SK-N-DZ (cell line): ENCODE measurements at regions not wholly inside any gene's neighbourhood (a gene's known extent, or its start where the extent isn't known, plus 50 kb on each side); places are given as distances from the start of the nearest gene placed in this dataset.
A peak's percentile ranks its signal among the peaks of the same experiment; 100 is the strongest.

ENCODE experiments used
- DNase-seq: peaks from one replicate; pipeline ENCODE4 v3.0.0-alpha.2; 2015; ENCODE audit warnings: low spot score

DNA sequence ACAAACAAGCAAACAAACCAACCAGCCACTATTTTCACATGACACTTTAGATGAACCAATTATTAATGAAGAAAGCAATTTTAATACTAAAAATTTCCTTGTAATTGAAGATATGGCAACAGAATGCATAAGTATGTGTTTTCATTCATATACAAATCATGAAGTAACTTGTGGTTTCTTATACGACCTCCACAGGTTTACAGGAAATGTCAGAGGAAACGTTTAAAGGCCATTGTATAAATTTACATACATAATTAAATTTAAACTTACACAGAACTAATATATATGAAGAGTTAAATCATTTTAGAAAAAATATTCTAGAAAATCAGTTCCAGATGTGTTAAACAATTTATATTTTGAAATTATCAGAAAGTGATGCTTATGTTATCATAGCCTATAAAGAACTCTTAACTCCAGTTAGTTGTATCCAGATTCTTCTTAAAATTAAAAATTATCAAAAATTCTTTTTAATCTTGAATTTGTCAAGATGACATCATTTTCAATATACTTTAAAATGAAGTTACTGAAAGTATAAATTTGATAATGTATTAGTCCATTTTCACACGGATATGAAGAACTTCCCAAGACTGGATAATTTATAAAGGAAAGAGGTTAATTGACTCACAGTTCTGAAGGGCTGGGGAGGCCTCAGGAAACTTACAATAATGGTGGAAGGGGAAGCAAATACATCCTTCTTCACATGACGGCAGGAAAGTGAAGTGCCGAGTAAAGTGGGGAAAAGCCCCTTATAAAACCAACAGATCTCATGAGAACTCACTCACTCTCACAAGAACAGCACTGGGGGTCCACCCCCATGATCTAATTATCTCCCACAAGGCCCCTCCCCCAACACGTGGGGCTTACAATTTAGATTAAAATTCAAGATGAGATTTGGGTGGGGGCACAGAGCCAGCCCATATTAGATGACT lies 192.0 kb downstream of the PIK3R1 start:
- no peak for DNase-seq

DNA sequence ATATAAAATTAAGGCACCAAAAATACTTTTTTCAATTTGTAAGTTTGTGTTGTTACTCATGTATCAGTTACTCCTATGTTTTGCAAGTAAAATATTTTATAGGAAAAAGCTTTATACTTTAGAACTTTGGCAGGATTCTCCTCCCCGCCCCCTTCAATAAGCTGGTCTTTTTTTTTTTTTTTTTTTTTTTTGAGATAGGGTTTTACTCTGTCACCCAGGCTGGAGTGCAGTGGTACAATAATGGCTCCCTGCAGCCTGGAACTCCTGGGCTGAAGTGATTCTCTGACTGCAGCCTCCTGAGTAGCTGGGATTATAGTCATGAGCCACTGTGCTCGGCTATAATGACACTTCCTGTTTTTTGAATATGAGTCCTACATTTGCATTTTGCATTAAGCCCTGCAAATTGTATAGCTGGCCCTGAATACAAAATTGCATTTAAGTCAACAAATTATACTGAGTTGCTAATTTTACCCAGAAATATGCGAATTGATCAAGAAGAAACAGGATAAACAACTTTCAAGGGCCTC lies 192.9 kb downstream of the PIK3R1 start:
- DNase-seq = no peak

DNA sequence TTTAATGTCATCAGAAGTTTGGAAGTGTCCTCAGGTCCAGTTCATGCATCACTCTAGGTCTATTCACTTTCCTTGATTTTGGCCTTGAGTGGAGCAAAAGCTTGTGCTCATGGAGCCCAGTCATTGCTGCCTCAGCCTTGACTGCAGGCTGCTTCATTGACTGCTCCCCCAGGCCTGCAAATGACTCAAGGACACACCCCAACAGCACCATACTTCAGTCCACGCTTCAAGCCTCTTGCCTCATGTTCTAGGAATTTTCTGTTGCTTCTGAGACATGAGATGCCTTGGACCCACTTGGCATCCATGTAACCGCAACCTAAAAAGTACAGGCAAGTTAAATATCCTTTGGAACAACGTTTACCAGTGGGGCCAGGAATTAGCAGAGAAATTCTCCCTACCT lies 193.7 kb downstream of the PIK3R1 start:
- no peak for DNase-seq

DNA sequence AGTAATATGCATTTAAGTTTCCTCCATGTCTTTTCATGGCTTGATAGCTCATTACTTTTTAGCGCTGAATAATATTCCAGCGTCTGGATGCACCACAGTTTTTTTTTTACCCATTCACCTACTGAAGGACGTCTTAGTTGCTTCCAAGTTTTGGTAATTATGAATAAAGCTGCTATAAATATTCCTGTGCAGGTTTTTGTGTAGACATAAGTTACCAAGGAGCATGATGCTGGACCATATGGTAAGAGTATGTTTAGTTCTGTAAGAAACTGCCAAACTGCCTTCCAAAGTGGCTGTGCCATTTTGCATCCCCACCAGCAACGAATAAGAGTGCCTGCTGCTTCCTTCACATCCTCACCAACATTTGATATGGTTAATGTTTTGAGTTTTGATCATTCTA lies 195.6 kb downstream of the PIK3R1 start:
- no peak for DNase-seq

DNA sequence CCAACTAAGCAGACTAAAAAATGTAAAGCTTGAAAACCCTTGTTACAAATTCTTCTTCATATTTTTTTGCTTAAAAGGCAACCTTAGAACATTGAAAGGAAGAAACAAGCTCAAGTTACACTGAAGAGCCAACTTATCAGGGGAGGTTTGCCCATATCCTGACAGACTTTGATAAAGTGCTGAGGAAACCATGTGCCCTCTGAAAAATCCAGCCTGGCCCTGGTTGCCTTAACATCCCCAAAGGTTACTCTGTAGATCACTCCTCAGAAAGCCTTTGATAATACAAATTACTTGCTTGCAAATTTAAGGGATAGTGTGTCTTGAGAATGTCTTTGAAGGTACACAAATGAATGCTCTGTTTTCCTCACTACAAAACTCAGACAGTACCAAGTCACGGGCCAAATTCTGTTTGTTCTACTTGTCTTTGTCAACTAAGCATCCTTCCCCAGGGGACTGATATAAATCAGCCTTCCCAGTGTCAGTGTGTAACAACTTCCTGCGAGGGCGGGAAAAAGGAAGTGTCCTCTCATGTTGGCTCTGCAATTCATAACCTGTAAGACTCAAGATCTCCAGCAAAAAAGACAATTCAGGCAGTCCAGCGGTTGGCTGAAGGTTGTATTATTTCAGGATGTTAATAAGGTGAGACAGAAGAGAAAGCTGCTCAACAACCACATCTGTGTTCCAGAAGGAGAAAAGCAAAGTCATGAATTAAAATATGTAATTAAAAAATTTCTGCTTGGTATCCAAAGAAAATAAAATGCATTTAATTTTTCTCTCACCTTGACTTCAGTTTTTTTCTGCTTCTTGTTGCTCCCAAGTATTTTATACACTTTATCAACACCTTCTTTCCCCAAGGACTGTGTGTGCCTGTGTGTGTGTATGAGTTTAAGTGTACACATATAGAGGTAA lies 199.9 kb downstream of the PIK3R1 start:
- DNase-seq = peak; percentile 67

DNA sequence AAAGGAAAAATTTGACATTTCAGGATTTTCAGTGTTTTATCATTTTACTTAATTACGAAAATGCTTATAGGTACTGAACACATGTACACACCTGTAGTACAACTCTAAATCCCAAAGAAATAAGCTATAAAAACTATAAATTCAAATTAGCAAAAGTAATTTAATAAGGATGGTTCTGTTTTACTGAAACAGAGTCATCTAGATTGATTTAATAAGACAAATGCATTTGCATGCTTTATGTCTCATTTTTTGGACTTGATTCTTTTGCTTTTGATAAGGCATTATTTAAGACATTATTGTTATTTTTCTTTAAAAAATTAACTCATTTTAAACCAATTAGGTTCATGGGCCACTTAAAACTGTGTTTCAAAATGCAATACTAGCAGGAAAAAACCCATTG lies 201.2 kb downstream of the PIK3R1 start:
- no peak for DNase-seq

DNA sequence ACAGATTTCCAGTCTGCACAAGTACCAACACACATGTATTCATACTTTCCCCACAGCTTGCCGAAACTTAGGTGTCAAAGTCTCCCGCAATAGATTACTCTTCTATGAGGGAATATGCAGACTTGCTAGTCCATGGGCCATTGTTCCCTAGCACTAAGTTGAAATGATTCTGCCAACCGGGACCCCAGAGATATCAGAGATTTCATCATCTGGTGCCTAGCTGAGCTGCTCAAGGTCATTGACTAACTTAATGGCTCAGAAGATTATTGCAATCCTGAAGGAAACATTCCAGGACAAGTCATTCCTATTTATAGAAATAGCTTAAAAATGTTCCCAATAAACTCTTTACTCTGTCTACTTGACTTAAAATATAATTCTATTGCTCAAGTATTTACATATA lies 202.6 kb downstream of the PIK3R1 start:
- no peak for DNase-seq

DNA sequence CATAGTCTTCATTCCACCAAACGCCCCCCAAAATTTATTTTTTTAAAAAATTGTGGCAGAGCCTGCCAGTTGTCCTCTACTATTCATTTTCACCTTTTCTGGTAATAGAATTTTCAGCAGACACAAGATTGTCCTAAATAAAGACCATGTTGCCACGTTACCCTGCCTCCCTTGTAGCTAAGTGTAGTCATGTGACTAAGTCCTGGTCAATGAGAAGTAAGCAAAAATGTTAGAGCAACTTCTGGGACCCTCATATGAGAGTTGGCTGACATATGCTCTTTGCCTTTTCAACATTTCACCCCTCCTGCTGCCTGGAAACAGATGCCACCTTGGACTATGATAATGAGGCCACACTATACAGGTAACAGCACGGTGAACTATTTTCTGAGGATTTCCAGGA lies 203.1 kb downstream of the PIK3R1 start:
- no peak for DNase-seq

DNA sequence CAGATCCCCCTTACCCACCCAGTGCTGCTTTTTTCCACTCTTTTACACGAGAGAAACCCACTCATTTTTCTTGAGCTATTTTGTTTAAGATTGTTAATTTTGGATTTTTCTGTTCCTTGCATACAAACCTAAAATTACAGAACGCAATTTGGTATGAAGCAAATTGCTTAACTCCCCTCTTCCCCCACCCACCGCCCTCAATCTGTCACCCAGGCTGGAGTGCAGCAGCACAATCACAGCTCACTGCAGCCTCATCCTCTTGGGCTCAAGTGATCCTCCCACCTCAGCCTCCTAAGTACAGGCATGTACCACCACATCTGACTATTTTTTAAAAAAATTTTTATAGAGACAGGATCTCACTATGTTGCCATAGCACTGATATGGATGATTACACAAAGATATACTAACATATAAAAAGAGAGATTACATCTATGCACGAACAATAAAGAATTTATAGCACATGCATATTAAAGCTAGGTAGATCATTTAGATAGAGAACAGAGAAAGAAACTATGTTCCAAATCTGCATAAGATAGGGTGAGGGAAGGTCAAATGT lies 203.6 kb downstream of the PIK3R1 start:
- no peak for DNase-seq

DNA sequence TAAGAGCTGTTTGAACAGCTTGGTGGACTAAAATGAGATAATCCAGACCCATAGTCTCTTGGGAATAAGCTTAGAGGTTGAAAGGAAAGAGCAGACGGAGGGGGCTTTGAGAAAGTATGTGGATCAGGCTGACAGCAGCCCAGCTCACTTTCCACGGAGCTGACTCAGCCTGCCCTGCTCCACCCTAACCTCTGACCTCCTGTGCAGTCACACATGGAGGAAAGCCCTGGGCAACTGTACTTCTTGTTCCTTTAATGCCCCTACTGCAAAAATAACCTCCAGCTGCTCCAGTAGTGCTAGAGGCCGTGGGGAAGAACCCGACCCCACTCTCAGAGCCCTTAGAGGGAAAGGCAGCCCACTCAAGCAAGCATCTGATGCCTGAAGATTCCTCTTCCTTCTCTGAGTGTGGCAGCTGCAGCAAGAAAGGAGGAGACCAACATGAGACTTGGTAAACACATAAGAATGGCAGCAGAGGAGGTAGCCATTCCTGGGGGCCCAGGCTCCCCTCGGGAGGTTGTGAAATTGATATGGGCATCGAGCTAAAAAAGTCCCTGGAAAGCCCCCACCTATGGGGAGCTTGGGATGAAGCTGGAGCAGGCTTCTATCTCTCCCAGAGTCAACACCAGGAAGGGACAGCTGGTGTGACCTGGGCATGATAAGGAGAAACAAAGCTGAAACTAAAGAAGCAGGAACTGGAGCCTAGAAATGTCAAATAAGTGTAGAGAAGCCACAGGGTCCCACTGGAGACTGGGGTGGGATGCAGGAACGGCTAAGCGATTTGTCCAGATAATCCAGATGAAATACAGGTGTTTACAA lies 204.3 kb downstream of the PIK3R1 start:
- DNase-seq = peak; percentile 91

DNA sequence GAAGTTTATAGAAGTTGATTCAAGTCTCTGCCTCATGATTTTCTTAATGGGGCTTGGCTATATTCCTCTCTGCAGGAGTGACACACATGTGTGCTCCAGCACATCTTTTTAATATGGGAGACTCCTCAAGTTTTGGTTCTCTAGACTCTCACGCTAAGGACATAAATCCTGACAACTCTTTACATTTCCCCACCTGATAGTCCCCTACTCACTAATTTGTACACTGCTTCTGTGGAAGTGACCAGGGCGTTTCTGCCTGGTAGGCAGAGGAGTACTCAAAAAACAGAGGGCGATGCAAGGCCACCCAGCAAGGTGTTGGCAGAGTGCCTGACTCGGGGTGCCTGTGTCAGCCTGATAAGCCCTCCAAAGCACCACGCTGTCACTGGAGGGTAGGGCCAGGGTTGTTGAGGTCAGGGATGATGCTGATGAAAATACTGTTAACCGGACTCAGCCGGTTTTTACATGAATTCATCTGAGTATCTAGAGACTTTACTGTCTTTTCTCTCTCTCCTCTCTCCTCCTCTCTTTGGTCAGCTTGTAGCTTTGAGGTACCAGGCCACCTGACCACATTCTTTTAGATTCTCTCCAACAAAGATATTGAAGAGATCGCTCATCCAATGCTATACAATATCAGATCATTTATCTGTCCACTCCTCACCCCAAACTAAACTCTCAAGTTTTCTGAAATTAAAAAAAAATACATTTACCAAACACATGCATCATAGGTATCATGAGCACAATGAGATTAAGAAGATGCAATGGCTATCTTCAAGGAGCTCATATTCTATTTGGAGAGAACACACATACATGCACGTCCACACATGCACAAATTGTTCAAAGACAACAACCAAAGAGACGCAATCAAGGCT lies 205.2 kb downstream of the PIK3R1 start:
- DNase-seq = no peak

DNA sequence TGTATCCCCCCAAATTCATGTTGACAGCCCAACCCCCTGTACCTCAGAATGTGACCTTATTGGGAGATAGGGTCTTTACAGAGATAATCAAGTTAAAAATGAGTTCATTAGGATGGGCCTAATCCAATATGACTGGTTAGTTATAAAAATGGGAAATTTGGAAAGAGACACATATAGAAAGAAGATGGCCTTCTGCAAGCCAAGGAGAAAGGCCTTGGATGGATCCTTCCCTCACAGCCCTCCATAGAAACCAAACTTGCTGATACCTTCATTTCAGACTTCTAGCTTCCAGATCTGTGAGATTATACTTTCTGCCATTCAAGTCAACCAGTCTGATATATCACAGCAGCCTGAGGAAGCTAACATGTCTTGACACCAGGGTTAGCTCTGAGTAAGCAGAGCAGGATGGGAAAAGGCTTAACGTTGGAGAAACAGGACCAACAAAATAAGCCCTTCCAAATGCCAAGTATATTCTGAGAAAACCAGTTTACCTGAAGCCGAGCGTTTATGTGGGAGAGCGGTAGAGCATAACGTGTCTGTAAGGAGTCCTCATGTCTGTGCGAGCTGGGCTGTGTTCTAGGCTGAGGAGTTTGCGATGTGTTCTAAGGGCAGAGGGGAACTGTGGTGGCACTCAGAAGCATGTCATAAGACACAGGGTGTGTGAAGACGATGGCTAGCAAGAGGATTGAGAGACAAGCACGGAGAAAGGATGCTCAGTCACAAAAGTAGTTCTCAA lies 206.1 kb downstream of the PIK3R1 start:
- DNase-seq = peak; percentile 34

DNA sequence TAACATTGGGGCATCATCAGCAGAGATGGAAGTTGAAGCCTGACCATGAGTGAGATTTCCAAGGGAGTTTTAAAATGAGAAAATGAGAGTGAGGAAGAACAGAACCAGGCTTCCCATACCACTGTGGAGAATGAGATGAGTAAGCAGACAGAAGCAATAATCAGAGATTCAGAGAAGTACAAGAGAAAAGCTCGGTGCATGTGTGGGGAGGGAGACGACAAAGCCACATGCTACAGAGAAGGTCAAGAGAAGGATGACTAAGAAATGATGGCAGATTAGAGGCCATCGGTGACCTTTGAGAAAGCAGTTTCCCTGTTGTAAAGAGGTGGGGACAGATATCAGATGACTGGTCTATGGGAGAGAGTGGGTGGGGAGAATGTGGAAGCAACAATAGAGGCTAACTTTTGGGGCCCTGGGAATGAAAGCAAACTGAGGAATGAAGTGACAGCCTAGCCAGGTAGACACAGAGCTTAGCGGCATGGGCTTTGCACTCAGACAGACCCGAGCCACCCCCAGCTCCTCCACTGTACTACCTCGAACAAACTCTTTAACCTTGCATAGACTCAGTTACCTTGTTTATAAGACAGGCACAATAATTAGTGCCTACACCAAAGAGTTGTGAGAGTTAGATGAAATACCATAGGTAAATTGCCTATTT lies 207.7 kb downstream of the PIK3R1 start:
- DNase-seq = peak; percentile 59

DNA sequence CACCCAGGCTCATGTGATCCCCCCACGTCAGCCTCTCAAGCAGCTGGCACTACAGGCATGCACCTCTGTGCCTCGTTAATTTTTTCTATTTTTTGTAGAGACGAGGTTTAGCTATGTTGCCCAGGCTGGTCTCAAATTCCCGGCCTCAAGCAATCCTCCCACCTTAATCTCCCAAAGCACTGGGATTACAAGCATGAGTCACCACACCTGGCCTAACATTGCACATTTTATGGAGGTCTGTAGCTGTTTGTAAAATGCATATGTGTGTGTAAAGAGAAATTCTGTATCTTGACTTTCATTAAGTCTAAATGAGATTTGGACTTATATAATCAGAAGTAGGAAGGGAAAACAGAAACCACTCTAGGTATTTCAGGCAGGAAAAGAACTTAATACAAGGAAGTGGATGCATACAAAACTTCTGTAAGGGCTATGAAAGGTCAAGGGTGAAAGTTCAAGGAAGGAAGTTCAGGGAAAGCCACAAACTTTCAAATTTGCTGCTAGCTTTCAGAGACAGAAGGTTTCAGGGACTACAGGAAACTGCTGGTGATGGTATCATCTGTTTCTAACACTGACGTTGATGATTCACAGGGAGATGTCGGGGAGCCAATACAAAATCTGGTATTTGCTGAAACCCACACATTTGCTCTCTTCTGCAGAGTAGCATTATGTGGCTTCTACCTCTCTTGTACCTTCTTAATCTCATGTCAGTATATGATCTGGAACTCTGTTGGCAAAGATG lies 209.4 kb downstream of the PIK3R1 start:
- DNase-seq = no peak

DNA sequence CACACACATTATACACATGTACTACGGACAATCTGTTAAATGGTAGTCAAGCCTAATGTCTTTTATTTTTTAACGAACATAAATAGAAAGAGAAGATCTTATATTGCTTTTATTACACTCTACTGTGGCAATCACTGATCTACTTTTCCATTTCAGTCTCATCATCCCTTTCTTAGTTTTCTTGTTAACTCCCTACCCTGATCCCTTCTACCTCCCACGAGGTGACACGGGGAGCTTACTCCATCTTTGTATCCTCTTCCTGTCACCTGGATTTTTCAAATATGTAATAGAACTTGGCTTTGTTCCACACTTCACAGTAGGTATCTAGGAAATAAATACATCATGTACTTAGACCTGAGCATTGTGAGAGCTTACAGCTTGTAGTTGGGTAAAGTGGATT lies 211.0 kb downstream of the PIK3R1 start:
- DNase-seq = no peak

DNA sequence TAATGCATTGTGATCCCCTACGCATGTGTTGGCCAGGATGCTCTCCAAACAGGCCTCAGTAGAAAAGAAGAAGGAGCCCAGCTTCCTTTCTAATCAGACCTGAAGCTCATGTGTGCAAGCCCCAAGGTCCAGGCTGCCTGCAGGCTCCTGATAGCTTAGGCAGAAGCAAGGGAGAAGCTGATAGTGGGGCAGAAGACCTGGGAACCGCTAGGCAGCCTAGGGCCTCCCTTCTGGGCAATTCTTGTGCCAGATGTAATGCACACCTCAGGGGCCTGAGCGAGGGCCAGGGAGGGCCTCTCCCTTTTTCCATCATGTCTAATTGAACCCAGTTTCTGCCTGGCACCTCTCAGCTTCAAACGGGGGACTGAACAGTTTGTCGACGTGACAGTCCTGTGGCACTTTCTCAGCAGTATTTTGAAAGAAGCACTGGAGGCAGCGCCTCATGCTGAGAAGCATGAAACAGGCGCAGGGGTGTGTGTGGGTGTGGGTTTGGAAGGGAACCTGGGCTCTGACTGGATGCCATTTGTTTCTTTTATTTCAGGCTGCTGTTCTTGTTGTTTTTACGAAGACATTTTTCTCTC lies 212.8 kb downstream of the PIK3R1 start:
- DNase-seq = no peak

DNA sequence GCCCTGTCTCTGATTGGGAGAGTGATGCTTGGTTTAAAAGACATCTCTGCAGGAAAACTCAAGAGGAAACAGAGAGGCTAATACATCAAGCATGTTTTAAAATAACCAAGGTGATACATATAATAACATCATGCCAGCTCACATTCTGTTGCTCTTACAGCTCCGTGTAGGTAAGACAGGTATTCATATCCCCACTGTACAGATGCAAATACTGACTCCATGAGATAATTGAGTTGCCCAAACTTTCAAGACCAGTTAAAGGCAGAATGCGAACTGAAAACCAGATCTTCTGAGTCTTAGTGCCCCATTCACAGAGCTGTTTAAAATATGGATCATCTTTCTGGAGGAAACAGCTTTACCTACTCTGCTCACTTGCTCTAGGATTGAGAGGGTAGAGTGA lies 214.0 kb downstream of the PIK3R1 start:
- no peak for DNase-seq

DNA sequence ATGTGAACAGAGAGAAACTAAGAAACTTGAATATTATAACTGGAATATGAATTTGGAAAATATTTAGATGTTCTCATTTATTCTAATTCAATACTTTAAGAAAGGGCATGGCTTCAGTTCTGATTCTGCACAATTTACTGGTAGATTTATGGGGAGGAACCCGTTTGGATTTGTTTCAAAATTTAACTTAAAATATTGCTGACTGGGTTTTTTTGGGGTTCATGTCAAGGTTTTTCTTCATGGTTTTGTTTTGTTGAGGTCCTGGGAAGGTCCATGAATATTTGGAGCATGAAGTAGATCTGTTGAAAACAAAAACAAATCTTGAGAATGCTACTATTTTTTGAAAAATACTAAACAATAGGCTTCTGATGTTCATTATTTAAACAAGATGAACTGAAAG lies 214.7 kb downstream of the PIK3R1 start:
- no peak for DNase-seq
